Naive thymus-derived CD8-positive, alpha-beta T cell (primary cell): ENCODE measurements at regions not wholly inside any gene's neighbourhood (a gene's known extent, or its start where the extent isn't known, plus 50 kb on each side); places are given as distances from the start of the nearest gene placed in this dataset.

Source experiments
- ATAC-seq, 2 donors: fragments of 150-1000 bp; cut with Tn5 transposase in 1 of 2; sonication (Bioruptor Pico), chemical (Tn5 transposase) in 1 of 2; 1 replicate in 1 of 2; 2 replicates in 1 of 2; pipeline ENCODE4 v1.10.0; 2021; ENCODE audit warnings: mild to moderate bottlenecking in 2 of 2, moderate library complexity in 2 of 2
- POLR2A ChIA-PET: fragments of 350-600 bp; sonication (Branson Sonifier 250); formaldehyde crosslinking; loops from one replicate; lab custom pipeline; 2021; ENCODE audit warnings: antibody characterized with exemption; lab: Charles Lee
- DNase-seq, 10 donors: peaks; one replicate each; pipeline versions ENCODE4 v3.0.0 to v3.0.0-alpha.2; 2020 to 2022
- H3K27ac Mint-ChIP-seq, 10 donors: one replicate each; pipeline ENCODE4 v1.8.0; 2020 to 2022; ENCODE audit warnings: mild to moderate bottlenecking in 10 of 10, mixed read lengths in 10 of 10, moderate library complexity in 4 of 10, inconsistent platforms in 1 of 10
- H3K27me3 Mint-ChIP-seq, 5 donors: one replicate each; pipeline ENCODE4 v1.8.0; 2021 to 2022; ENCODE audit warnings: mixed read lengths in 5 of 5
- H3K36me3 Mint-ChIP-seq, 3 donors: one replicate each; pipeline ENCODE4 v1.8.0; 2020 to 2022; ENCODE audit warnings: mixed read lengths in 3 of 3, mild to moderate bottlenecking in 2 of 3, inconsistent platforms in 1 of 3
- H3K4me1 Mint-ChIP-seq, 4 donors: one replicate each; pipeline ENCODE4 v1.8.0; 2021 to 2022; ENCODE audit warnings: mixed read lengths in 4 of 4
- H3K4me3 Mint-ChIP-seq, 10 donors: one replicate each; pipeline ENCODE4 v1.8.0; 2020 to 2022; ENCODE audit warnings: mild to moderate bottlenecking in 10 of 10, mixed read lengths in 10 of 10, moderate library complexity in 6 of 10, inconsistent platforms in 1 of 10
- H3K9me3 Mint-ChIP-seq, 9 donors: one replicate each; pipeline ENCODE4 v1.8.0; 2020 to 2022; ENCODE audit warnings: mixed read lengths in 9 of 9, mild to moderate bottlenecking in 3 of 9, inconsistent platforms in 1 of 9, moderate library complexity in 1 of 9

DNA sequence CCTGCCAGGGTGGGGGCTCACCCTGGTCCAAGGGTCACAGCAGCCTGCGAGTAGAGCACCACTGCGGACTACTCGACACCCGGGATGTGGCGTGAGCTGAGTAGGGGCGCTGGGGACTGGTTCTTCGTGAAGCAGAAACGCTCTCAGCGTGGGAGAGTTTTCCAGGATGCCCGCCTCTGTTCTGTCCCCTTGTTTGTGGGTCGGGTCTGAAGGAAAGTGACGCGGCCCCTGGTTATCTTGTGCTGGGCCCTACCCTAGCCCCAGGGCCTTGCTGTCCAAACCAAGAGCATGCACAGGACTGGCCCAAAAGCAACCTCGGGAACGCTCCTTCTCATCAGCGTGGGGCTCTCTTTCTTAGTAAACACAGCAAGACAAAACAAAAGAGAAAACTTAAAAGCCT, 303.3 kb downstream of the IRF8 start:
- Mint-ChIP-seq H3K36me3 (no peaks in the 10 kb centered on the region), H3K4me1 (no peaks in the 10 kb centered on the region), H3K27me3 (peaks cover 17 to 69% (median 45%) of the 10 kb centered on the region in 5 donors), H3K9me3 (peaks cover 0 to 5% (median 0%) of the 10 kb centered on the region in 9 donors), H3K27ac (no peak overlapping the region), H3K4me3 (no peak overlapping the region)
- no peak for DNase-seq
- POLR2A ChIA-PET, result no interaction called here
- no peak for ATAC-seq

DNA sequence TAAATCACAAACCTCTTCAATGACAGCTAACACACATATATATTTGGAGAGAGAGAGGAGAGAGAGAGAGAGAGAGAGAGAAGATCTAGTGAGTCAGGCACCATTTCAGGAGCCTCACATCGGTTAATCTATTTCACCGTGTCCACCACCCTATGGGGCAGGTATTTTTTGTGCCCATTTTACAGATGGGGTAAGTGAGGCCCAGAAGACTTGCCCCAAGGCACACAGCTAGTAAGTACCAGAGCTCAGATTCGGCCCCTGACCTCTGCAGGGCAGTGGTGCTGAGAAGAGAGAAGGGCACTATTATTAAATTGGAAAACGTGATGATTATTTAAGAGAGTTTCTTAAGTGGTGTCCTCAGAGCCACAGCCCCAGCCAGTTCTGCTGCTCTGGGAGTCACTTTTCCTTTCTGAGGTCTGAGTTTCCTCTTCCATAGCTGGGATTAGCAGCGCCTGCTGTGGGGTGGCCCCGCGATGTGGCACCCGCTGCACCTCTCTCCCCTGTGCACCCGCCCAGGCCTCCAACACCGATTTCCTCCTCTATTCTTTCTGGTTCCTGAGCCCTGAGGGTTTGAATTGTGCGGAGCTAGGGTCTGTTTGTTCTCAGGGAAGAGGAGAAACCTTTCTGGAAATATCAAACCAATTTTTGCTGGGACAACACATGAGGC, 303.9 kb downstream of the IRF8 start:
- no peak overlapping the region for H3K27ac Mint-ChIP-seq
- H3K27me3 Mint-ChIP-seq, result peaks cover 17 to 63% (median 40%) of the 10 kb centered on the region in 5 donors
- ATAC-seq, result no peak
- H3K9me3 Mint-ChIP-seq, result peaks cover 0 to 5% (median 0%) of the 10 kb centered on the region in 9 donors
- POLR2A ChIA-PET, result no interaction called here
- no peak overlapping the region for H3K4me3 Mint-ChIP-seq
- no peak for DNase-seq
- H3K36me3 Mint-ChIP-seq, result no peaks in the 10 kb centered on the region
- H3K4me1 Mint-ChIP-seq, result no peaks in the 10 kb centered on the region

DNA sequence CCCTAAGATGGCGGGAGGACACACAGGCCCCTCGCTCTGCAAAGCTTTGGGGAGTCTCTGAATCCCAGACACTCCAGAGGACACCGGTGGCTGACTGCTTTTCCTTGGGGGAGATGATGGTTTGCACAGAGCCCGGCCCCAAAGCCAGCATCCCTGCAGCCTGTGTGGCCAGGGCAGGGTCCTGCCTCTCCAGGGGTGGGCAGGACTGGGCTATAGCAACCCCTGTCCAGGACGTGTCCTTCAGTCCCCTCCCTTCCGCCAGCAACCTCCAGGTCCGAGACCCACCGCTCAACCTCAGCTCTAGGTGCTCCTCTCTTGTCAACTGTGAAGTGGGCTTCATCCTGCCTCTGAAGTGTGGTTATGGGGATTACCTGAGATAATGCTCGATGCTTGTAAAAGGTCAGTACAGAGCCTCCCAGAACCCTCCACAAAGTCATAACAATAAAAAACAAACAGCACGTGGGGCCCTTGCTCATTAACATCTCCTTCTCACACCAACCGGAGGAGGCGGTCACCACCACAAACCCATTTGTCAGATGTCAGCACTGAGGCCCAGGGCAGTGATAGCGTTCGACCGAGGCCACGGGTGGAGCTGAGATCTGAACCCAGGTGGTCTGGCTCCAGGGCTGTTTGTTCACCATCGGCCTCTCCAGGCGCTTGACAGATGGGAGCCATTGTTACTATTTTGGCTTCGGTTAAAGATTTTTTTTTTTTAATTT, 304.8 kb downstream of the IRF8 start:
- peaks cover 17 to 55% (median 33%) of the 10 kb centered on the region in 5 donors for H3K27me3 Mint-ChIP-seq
- POLR2A ChIA-PET, result no interaction called here
- no peak overlapping the region for H3K4me3 Mint-ChIP-seq
- no peaks in the 10 kb centered on the region for H3K4me1 Mint-ChIP-seq
- ATAC-seq, result no peak
- H3K36me3 Mint-ChIP-seq, result no peaks in the 10 kb centered on the region
- no peak overlapping the region for H3K27ac Mint-ChIP-seq
- DNase-seq, result no peak
- H3K9me3 Mint-ChIP-seq, result peaks cover 0 to 5% (median 0%) of the 10 kb centered on the region in 9 donors

DNA sequence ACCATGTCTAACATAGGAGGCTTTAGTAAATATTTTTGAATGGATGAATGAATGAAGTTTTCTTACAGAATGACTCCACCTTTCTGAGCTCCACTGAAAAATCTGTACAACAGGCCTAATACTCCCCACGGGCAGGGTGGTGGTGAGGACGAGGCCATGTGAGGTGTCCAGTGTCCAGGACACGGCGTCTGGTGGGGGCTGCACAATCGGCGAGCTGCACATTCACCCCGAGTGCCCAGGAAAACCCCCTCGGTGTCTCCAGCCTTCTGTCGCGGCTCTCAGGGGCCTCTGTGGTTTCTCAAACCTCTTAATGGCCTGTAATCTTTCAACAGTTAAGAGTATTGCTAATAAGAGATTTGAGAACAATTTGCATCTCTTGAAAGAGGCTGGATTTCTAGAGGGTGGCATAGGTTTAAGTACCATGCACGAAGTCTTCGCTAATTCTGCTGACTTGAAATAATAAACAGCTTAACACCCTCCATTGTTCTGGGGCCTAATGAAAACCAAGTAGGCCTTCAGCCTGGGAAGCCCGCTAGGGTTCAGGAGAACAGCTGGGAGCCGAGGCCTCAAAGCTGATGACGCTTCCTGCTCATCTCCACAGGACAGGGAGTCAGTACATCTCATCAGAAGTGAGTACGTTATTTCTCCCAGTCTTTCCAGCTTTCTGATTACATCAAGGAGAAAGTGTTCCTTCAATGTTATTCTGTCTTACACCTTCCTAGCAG, 304.6 kb upstream of the FOXF1 start:
- peaks cover 10 to 35% (median 16%) of the 10 kb centered on the region in 5 donors for H3K27me3 Mint-ChIP-seq
- peaks cover 0 to 2% (median 0%) of the 10 kb centered on the region in 4 donors for H3K4me1 Mint-ChIP-seq
- POLR2A ChIA-PET, result no interaction called here
- no peak overlapping the region for H3K4me3 Mint-ChIP-seq
- peaks cover 0 to 4% (median 0%) of the 10 kb centered on the region in 9 donors for H3K9me3 Mint-ChIP-seq
- H3K36me3 Mint-ChIP-seq, result no peaks in the 10 kb centered on the region
- ATAC-seq, result no peak
- H3K27ac Mint-ChIP-seq, result no peak overlapping the region
- DNase-seq, result no peak

DNA sequence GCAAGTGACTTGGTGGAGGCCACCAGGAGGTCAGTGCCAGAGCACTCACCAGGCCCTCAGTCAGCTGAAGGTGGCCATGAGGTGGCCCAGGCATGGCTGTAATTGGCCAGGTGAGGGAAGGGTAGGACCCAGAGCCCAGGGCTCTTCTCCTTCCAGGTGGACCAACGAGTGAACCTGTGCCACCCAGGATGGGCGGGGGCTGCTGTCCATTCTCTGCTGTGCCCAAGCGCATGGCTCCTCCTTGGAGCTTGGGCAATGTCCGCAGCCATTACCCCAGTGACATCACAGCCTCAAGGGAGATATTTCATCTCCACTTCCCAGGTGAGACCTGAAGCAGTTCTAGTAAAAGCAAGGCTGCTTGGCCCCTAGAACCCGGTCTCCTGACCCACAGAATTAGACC, 303.0 kb upstream of the FOXF1 start:
- ATAC-seq (no peak), DNase-seq (no peak)
- Mint-ChIP-seq H3K4me1 (peaks cover 0 to 6% (median 1%) of the 10 kb centered on the region in 4 donors), H3K27me3 (peaks cover 4 to 18% (median 8%) of the 10 kb centered on the region in 5 donors), H3K9me3 (peaks cover 0 to 9% (median 1%) of the 10 kb centered on the region in 9 donors), H3K36me3 (peaks cover 0 to 2% (median 0%) of the 10 kb centered on the region in 3 donors), H3K4me3 (no peak overlapping the region), H3K27ac (no peak overlapping the region)
- POLR2A ChIA-PET, result no interaction called here

DNA sequence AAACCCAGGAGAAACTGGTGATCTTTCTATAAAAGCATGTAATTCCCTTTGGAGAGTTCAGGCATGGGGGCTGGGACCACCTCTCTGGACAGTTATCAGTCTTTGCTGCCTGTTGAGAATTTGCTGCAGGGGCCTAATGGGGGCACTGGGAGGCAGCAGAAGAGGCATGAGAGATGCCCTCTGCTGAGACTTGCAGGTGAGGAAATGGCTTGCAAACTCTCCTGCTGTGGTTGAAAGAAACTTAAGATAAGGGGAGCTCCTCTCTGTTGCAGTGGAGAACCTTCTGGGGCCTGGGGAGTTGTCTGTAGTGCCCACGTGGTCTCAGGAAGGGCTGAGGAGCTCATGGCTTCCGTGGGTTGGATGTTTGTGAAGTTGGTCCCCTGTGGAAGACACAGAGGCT, 301.1 kb upstream of the FOXF1 start:
- no peak for ATAC-seq
- H3K4me1 Mint-ChIP-seq, result peaks cover 0 to 14% (median 12%) of the 10 kb centered on the region in 4 donors
- H3K4me3 Mint-ChIP-seq, result no peak overlapping the region
- POLR2A ChIA-PET, result no interaction called here
- H3K27ac Mint-ChIP-seq, result no peak overlapping the region
- peaks cover 0 to 15% (median 8%) of the 10 kb centered on the region in 9 donors for H3K9me3 Mint-ChIP-seq
- H3K36me3 Mint-ChIP-seq, result peaks cover 0 to 2% (median 0%) of the 10 kb centered on the region in 3 donors
- DNase-seq, result no peak
- H3K27me3 Mint-ChIP-seq, result peaks cover 0 to 7% (median 2%) of the 10 kb centered on the region in 5 donors

DNA sequence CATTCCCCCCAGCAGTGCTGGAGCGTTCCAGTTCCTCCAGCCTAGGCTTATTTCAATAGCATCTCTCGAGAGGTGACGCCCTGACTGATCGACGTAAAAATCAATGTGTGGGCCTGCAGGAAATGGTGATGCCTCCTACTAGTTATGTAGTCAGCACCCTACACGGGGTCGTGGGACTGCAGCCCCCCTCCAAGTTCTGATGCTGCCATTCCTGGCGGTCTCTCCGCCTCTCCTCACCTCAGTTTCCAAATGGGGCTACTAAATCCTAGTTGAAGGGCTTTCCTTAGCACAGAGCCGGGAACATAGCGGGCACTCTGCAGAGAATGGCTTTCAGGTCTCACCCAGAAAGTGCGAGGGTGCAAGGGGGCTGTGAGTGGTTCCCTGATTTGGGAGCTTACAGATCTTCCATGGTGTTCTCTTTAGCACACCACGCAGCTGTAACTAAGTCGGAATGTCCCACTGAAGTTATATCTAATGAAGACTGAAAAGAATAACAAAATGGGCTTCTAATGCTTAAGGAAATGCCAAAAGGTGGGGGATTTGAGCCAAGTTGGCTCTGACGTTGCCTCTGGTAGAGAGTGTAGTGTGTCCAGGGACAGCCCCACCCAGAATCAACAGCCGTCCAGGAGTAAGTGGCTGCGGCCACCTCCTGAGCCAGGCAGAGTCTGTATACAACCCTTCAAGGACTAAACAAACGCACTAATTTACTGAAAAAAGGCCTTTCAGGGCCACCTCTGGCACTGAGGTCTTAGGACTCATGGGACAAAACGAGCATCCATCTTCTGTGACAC, 299.7 kb upstream of the FOXF1 start:
- ATAC-seq, result no peak
- no peak overlapping the region for H3K27ac Mint-ChIP-seq

DNA sequence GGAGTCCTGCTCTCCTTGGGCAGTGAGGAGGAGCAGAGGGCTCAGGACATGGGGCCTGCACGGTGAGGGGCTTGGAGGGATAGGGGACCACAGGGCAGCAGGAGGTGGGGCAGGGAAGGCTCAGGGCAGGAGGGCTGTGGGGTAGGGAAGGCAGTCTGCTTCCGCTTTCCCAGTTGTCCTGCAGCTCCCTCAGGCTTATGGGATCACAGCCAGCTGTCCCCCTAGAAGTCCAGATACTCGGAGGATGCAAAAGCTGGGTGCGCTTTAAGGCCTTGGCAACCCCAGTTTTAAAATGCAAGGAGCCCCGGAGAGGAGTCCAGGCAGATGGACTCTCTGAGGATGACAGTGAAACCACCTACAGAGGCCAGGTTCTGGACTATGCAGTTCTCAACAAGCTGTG, 299.1 kb upstream of the FOXF1 start:
- POLR2A ChIA-PET, result no interaction called here
- ATAC-seq, result no peak

More for the DNA sequence above, 299.7 kb upstream of the FOXF1 start:
- POLR2A ChIA-PET, result no interaction called here
- Mint-ChIP-seq H3K27me3 (peaks cover 0 to 7% (median 6%) of the 10 kb centered on the region in 5 donors), H3K4me1 (peaks cover 0 to 14% (median 12%) of the 10 kb centered on the region in 4 donors), H3K9me3 (peaks cover 0 to 15% (median 6%) of the 10 kb centered on the region in 9 donors), H3K36me3 (peaks cover 0 to 2% (median 0%) of the 10 kb centered on the region in 3 donors), H3K4me3 (no peak overlapping the region)
- DNase-seq, result no peak

DNA sequence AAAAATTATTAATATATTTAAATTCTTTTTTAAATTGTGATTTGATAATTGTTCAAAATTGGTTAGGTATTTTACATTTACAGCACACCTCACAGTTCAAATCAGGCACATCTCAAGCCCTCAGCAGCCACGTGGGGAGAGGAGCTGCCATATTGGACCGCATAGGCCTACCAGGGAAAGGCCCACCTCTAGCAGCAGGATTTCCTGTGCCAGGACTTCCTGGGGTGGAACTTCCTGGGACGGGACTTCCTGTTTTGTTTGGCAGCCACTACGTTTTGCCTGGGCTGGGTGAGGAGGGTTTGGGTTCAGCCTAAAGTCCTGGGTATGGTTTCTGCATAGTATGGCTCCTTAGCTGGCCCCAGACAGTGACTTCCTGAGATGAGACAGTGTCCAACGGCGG, 298.5 kb upstream of the FOXF1 start:
- Mint-ChIP-seq H3K36me3 (peaks cover 0 to 2% (median 0%) of the 10 kb centered on the region in 3 donors), H3K4me1 (peaks cover 0 to 14% (median 12%) of the 10 kb centered on the region in 4 donors), H3K27me3 (peaks cover 0 to 13% (median 6%) of the 10 kb centered on the region in 5 donors)

More for the DNA sequence above, 299.1 kb upstream of the FOXF1 start:
- Mint-ChIP-seq H3K4me3 (no peak overlapping the region), H3K36me3 (peaks cover 0 to 2% (median 0%) of the 10 kb centered on the region in 3 donors), H3K27me3 (peaks cover 0 to 11% (median 6%) of the 10 kb centered on the region in 5 donors), H3K4me1 (peaks cover 0 to 14% (median 12%) of the 10 kb centered on the region in 4 donors), H3K9me3 (peaks cover 0 to 15% (median 6%) of the 10 kb centered on the region in 9 donors), H3K27ac (no peak overlapping the region)
- DNase-seq, result no peak

DNA sequence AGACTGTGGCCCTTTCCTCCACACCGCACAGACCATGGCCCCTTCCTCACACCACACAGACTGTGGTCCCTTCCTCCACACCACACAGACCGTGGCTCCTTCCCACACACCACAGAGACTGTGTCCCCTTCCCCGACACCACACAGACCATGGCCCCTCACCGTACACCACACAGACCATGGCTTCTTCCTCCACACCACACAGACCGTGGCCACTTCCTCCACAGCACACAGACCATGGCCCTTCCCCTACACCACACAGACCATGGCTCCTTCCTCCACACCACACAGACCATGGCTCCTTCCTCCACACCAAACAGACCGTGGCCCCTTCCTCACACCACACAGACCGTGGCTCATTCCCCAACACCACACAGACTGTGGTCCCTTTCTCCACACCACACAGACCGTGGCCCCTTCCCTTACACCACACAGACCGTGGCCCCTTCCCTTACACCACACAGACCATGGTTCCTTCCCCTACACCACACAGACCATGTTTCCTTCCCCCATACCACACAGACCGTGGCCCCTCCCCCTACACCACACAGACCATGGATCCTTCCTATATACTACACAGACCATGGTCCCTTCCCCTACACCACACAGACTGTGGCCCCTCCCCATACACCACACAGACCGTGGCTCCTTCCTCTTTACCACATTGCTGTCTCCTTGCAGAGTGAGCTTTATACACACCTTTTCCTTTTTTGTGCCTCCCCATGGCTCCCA, 297.5 kb upstream of the FOXF1 start:
- ATAC-seq (no peak), DNase-seq (no peak)
- POLR2A ChIA-PET, result no interaction called here
- H3K36me3 Mint-ChIP-seq, result peaks cover 0 to 2% (median 0%) of the 10 kb centered on the region in 3 donors
- H3K4me1 Mint-ChIP-seq, result peaks cover 0 to 14% (median 12%) of the 10 kb centered on the region in 4 donors
- H3K27me3 Mint-ChIP-seq, result peaks cover 0 to 12% (median 6%) of the 10 kb centered on the region in 5 donors
- peaks cover 0 to 15% (median 6%) of the 10 kb centered on the region in 9 donors for H3K9me3 Mint-ChIP-seq
- no peak overlapping the region for H3K4me3 Mint-ChIP-seq
- H3K27ac Mint-ChIP-seq, result peak overlapping the region in 4 of 10 donors; percentile 3 to 77 (median 32)

More for the DNA sequence above, 298.5 kb upstream of the FOXF1 start:
- POLR2A ChIA-PET, result no interaction called here
- Mint-ChIP-seq H3K9me3 (peaks cover 0 to 15% (median 6%) of the 10 kb centered on the region in 9 donors), H3K27ac (no peak overlapping the region), H3K4me3 (no peak overlapping the region)
- ATAC-seq (no peak), DNase-seq (no peak)

DNA sequence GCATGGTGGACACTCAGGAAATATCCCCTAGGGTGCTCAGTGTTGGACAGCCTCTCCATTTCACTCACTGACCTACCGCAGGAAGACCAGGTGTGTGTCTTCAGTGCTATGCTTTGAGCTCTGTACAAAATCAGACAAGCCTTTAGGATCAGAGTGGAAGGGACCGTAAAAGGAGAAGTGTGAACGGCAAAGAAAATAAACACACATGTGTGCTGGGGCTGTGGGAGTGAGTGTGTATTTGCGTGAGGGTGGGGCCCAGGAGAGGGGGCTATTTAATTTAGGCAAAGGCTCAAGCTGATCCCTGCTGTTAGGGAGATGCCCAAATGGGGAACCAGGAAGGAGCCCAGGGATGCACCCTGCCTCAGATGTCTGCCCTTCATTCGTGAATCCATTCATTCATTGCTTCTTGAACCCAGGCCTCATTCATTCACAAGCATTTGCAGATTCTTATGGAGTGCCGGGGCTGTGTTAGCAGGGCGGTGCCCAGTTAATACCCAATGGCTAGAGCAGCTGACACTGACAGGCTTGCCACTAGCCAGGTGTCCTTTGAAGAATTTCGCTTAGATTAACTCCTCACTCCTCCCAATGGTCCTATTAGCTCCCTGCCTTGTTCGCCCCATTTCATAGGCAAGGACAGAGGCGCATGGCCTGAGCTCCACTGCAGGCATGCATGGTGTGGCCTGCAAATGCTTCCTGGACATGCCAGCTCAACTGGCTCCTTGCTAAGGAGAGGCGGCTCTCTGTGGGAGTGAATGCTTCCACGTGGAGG, 296.7 kb upstream of the FOXF1 start:
- H3K4me3 Mint-ChIP-seq, result no peak overlapping the region

More for the DNA sequence above, 296.7 kb upstream of the FOXF1 start:
- peaks cover 0 to 14% (median 12%) of the 10 kb centered on the region in 4 donors for H3K4me1 Mint-ChIP-seq
- ATAC-seq (no peak), DNase-seq (no peak)
- POLR2A ChIA-PET, result no interaction called here
- H3K27me3 Mint-ChIP-seq, result peaks cover 0 to 15% (median 6%) of the 10 kb centered on the region in 5 donors
- H3K36me3 Mint-ChIP-seq, result peaks cover 0 to 2% (median 0%) of the 10 kb centered on the region in 3 donors
- H3K9me3 Mint-ChIP-seq, result peaks cover 0 to 15% (median 6%) of the 10 kb centered on the region in 9 donors
- peak overlapping the region in 1 of 10 donors; percentile 77 for H3K27ac Mint-ChIP-seq
